AG10803 (cell line): ENCODE measurements at regions not wholly inside any gene's neighbourhood (a gene's known extent, or its start where the extent isn't known, plus 50 kb on each side); places are given as distances from the start of the nearest gene placed in this dataset.

Experiments used
- DNase-seq: peaks from one replicate; pipeline ENCODE4 v3.0.0; 2010; ENCODE audit warnings: low read depth
- H3K4me3 ChIP-seq: 2 replicates; pipeline ENCODE4 v1.5.1; 2011; ENCODE audit warnings: mild to moderate bottlenecking, low read length, control low read depth
- TF ChIP-seq, protein P1 (sequence below): conservative IDR thresholded peaks from 2 replicates; pipeline ENCODE4 v1.5.1; 2011; ENCODE audit warnings: mild to moderate bottlenecking, low read length, control low read depth, inconsistent platforms

- TF ChIP-seq, protein P1, sequence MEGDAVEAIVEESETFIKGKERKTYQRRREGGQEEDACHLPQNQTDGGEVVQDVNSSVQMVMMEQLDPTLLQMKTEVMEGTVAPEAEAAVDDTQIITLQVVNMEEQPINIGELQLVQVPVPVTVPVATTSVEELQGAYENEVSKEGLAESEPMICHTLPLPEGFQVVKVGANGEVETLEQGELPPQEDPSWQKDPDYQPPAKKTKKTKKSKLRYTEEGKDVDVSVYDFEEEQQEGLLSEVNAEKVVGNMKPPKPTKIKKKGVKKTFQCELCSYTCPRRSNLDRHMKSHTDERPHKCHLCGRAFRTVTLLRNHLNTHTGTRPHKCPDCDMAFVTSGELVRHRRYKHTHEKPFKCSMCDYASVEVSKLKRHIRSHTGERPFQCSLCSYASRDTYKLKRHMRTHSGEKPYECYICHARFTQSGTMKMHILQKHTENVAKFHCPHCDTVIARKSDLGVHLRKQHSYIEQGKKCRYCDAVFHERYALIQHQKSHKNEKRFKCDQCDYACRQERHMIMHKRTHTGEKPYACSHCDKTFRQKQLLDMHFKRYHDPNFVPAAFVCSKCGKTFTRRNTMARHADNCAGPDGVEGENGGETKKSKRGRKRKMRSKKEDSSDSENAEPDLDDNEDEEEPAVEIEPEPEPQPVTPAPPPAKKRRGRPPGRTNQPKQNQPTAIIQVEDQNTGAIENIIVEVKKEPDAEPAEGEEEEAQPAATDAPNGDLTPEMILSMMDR: no peak
- H3K4me3 ChIP-seq: no peak overlapping the region
- no peak for DNase-seq
Measured at GRCh38 chr6:5946701-5947100, 60.0 kb downstream of the NRN1 start.

DNA sequence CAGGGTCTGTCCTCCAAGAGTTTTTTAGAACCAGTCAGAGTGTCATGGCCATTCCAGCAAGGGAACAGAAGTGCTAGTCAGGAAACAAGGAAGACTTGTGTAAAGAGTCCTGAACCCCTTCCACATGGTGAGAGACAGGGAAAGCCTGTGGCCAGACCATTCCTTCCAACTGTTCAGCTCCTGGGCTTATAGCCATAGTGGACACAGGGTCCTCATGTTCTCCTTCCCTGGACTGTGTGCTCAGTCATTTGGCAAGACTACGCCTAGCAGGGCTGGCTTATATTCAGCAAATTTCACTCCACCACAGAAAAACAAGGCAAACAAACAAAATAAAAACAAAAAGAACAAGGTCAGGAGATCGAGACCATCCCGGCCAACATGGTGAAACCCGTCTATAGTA, 60.5 kb downstream of the NRN1 start:
- no peak for DNase-seq
- TF ChIP-seq, protein P1: no peak
- no peak overlapping the region for H3K4me3 ChIP-seq

DNA sequence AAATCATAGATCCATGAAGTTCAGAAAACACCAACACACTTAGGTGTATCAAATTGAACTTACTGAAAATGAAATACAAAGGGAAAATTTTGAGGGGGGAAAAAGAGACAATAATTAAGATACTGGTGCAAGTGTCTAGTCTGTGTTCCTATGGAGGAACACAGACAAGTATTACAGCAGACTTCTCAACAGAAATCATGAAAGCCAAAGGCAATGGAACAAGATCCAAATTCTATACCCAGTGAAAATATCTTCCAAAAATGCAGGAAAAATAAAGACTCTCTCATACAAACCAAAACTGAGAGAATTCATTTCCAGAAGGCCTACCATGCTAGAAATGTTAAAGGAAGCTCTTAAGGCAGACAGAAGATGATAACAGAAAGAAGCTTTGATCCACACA, 63.1 kb downstream of the NRN1 start:
- no peak overlapping the region for H3K4me3 ChIP-seq
- TF ChIP-seq, protein P1: no peak
- no peak for DNase-seq

DNA sequence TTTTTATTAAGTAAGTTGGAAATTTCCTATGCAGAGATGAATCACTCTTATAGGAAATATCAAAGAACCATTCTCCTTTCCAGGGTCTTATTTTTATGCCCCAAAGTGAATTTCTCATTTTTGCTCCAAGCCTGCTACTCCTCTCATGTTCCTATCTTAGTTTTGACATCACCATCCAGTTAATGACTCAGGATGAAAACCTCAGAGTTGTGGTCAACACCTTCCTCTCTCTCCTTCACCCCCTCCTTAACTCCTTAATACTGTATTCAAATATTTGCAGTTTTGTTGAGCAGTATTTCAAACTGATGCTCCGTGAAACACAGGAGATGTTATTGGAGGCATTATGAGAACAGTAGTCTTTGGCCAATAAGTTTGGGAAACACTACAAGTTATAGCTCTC, 64.1 kb downstream of the NRN1 start:
- no peak overlapping the region for H3K4me3 ChIP-seq
- peak; percentile 36 for DNase-seq
- TF ChIP-seq, protein P1: no peak

GRCh38 chr6:5941188-5941587, 65.5 kb downstream of the NRN1 start:
- no peak overlapping the region for H3K4me3 ChIP-seq
- peak; percentile 45 for DNase-seq
- TF ChIP-seq, protein P1: no peak

GRCh38 chr6:5938934-5939333, 67.8 kb downstream of the NRN1 start:
- TF ChIP-seq, protein P1: no peak
- H3K4me3 ChIP-seq: no peak overlapping the region
- DNase-seq: no peak

GRCh38 chr6:5937936-5938706, 68.6 kb downstream of the NRN1 start:
- DNase-seq: no peak
- H3K4me3 ChIP-seq: no peak overlapping the region
- TF ChIP-seq, protein P1: no peak
